HCT116 (cell line): ENCODE measurements at regions not wholly inside any gene's neighbourhood (a gene's known extent, or its start where the extent isn't known, plus 50 kb on each side); places are given as distances from the start of the nearest gene placed in this dataset.

ENCODE experiments used
- ATAC-seq: fragments of 200-7000 bp; cut with Tn5 transposase; 2 replicates; pipeline ENCODE4 v1.9.1; 2020; ENCODE audit warnings: mild to moderate bottlenecking, moderate library complexity
- BruUV-seq: library from RNA; stranded (reverse); fragments of 400-500 nt; replicated peaks from 2 replicates; lab custom pipeline; 2021; lab: Mats Ljungman, UMichigan
- CTCF ChIA-PET: fragments of 300-600 bp; sonication (Branson Sonifier 250); formaldehyde crosslinking; loops from one replicate; lab custom pipeline; 2021; ENCODE audit warnings: antibody characterized with exemption; lab: Charles Lee
- POLR2A ChIA-PET: fragments of 300-600, 350-600 bp; sonication (Branson Sonifier 250); formaldehyde crosslinking; loops from one replicate; lab custom pipeline; 2021; ENCODE audit warnings: antibody characterized with exemption; lab: Charles Lee
- RAD21 ChIA-PET, 2 experiments: fragments of 300-600 bp; sonication (Branson Sonifier 250); formaldehyde crosslinking; loops; one replicate each; lab custom pipeline; 2023; ENCODE audit warnings: low total read pairs in 2 of 2; ENCODE audit not compliant: uncharacterized antibody in 2 of 2, unreplicated experiment in 2 of 2, low non-redundant PET in 1 of 2; lab: Charles Lee
- DNase-seq: peaks from one replicate; pipeline ENCODE4 v3.0.0-alpha.2; 2010; ENCODE audit warnings: low read depth, low spot score
- H2AFZ ChIP-seq: fragments of 200-600 bp; shearing (Covaris generic), sonication (generic); 2 replicates; pipeline ENCODE4 v1.6.1; 2017; ENCODE audit warnings: low read depth, mixed run types, mixed read lengths, antibody characterized with exemption, low read length; ENCODE audit not compliant: poor library complexity, severe bottlenecking
- H3K27ac ChIP-seq: 2 replicates; pipeline ENCODE4 v1.5.1; 2012; ENCODE audit warnings: low read depth, low read length
- H3K27me3 ChIP-seq: fragments of 200-600 bp; sonication (generic); 2 replicates; pipeline ENCODE4 v1.6.1; 2016; ENCODE audit warnings: mixed run types, low read length, mixed read lengths; ENCODE audit not compliant: insufficient read depth
- H3K36me3 ChIP-seq, 2 experiments: fragments of 200-500 bp in 1 of 2; fragments of 200-600 bp in 1 of 2; sonication (Bioruptor generic) in 1 of 2; sonication (generic) in 1 of 2; 2 replicates each; pipeline versions ENCODE4 v1.5.1 to v1.6.1; 2014 to 2016; ENCODE audit warnings: low read length in 2 of 2, inconsistent platforms in 1 of 2, mixed read lengths in 1 of 2, mixed run types in 1 of 2; ENCODE audit not compliant: insufficient read depth in 2 of 2, control insufficient read depth in 1 of 2
- H3K4me1 ChIP-seq, 2 experiments: fragments of 200-600 bp in 1 of 2; sonication (generic) in 1 of 2; 2 replicates each; pipeline versions ENCODE4 v1.5.1 to v1.6.1; 2012 to 2017; ENCODE audit warnings: low read length in 2 of 2, inconsistent platforms in 1 of 2, mild to moderate bottlenecking in 1 of 2, mixed read lengths in 1 of 2, mixed run types in 1 of 2, moderate library complexity in 1 of 2; ENCODE audit not compliant: insufficient read depth in 2 of 2, control insufficient read depth in 1 of 2
- H3K4me2 ChIP-seq: fragments of 200-600 bp; sonication (generic); 2 replicates; pipeline ENCODE4 v1.6.1; 2017; ENCODE audit warnings: mixed run types, low read length, mixed read lengths
- H3K4me3 ChIP-seq, 2 experiments: fragments of 200-600 bp in 1 of 2; sonication (generic) in 1 of 2; replicated peaks in 1 of 2; 2 replicates each; pipeline ENCODE4 v1.5.1; 2011 to 2016; ENCODE audit warnings: low read length in 2 of 2, control low read depth in 1 of 2, low read depth in 1 of 2, mild to moderate bottlenecking in 1 of 2, mixed read lengths in 1 of 2, mixed run types in 1 of 2
- H3K79me2 ChIP-seq: fragments of 200-600 bp; sonication (generic); 2 replicates; pipeline ENCODE4 v1.6.1; 2017; ENCODE audit warnings: mild to moderate bottlenecking, mixed run types, low read length, moderate library complexity, mixed read lengths; ENCODE audit not compliant: insufficient read depth
- H3K9ac ChIP-seq: fragments of 200-600 bp; sonication (generic); 2 replicates; pipeline ENCODE4 v1.6.1; 2016; ENCODE audit warnings: low read length, mixed read lengths
- H3K9me2 ChIP-seq: fragments of 200-600 bp; sonication (generic), shearing (Covaris generic); 2 replicates; pipeline ENCODE4 v1.6.1; 2017; ENCODE audit warnings: mixed run types, mild to moderate bottlenecking, moderate library complexity; ENCODE audit not compliant: insufficient read depth
- H3K9me3 ChIP-seq, 2 experiments: fragments of 200-500 bp in 1 of 2; fragments of 200-600 bp in 1 of 2; sonication (Bioruptor generic) in 1 of 2; sonication (generic) in 1 of 2; 2 replicates each; pipeline ENCODE4 v1.6.1; 2014 to 2017; ENCODE audit warnings: low read length in 2 of 2, mixed read lengths in 2 of 2, inconsistent platforms in 1 of 2, low read depth in 1 of 2, mild to moderate bottlenecking in 1 of 2, mixed run types in 1 of 2, moderate library complexity in 1 of 2; ENCODE audit not compliant: control insufficient read depth in 1 of 2, insufficient read depth in 1 of 2
- H4K20me1 ChIP-seq: fragments of 200-600 bp; sonication (generic), shearing (Covaris generic); 2 replicates; pipeline ENCODE4 v1.6.1; 2017; ENCODE audit warnings: mixed run types, mild to moderate bottlenecking, moderate library complexity; ENCODE audit not compliant: insufficient read depth
- CEBPB ChIP-seq: IDR thresholded peaks from 2 replicates; pipeline ENCODE4 v1.6.1; 2012; ENCODE audit warnings: low read depth
- ELF1 ChIP-seq: IDR thresholded peaks from 2 replicates; pipeline ENCODE4 v1.6.1; 2012; ENCODE audit warnings: low read depth, borderline replicate concordance
- MAX ChIP-seq: IDR thresholded peaks from 2 replicates; pipeline ENCODE4 v1.6.1; 2012
- POLR2A ChIP-seq: IDR thresholded peaks from 2 replicates; pipeline ENCODE4 v1.7.0; 2011; ENCODE audit warnings: borderline replicate concordance; ENCODE audit not compliant: insufficient read depth, insufficient read length; ENCODE audit errors: extremely low read depth
- REST ChIP-seq: IDR thresholded peaks from 2 replicates; pipeline ENCODE4 v1.6.1; 2012; ENCODE audit warnings: low read depth
- SIN3A ChIP-seq: IDR thresholded peaks from 2 replicates; pipeline ENCODE4 v1.6.1; 2012; ENCODE audit warnings: low read depth
- ZFX ChIP-seq: fragments of 450-650 bp; IDR thresholded peaks from 2 replicates; pipeline ENCODE4 v1.6.1; 2017
- intact Hi-C: fragments of 100-400 bp; cut with micrococcal nuclease; formaldehyde crosslinking; loops from 2 replicates; pipeline ENCODE4 v1.10.0; 2022

GRCh38 chr10:120355425-120355824 lies 101.6 kb upstream of the PLPP4 start:
- H3K27me3 ChIP-seq = 0 out of 2 replicates have a peak, but pooled peaks cover 6% of the 10 kb centered on the region
- RAD21 ChIA-PET = no interaction called here
- no peaks in the 10 kb centered on the region for H4K20me1 ChIP-seq
- H3K4me3 ChIP-seq = no peak overlapping the region
- ATAC-seq (no peak), DNase-seq (no peak)
- no peak overlapping the region for H3K27ac ChIP-seq
- H2AFZ ChIP-seq = no peak overlapping the region
- H3K4me2 ChIP-seq = no peak overlapping the region
- CTCF ChIA-PET = no interaction called here
- BruUV-seq = no TSS peak
- no peaks in the 10 kb centered on the region for H3K9me2 ChIP-seq
- no peaks in the 10 kb centered on the region for H3K4me1 ChIP-seq
- H3K9ac ChIP-seq = no peak overlapping the region
- POLR2A ChIA-PET = no interaction called here
- no peaks in the 10 kb centered on the region for H3K36me3 ChIP-seq
- no peaks in the 10 kb centered on the region for H3K79me2 ChIP-seq
- intact Hi-C loops = no loop called here
- no peak for TF ChIP-seq MAX
- no peak for TF ChIP-seq ZFX
- H3K9me3 ChIP-seq = no peaks in the 10 kb centered on the region

- RAD21 ChIA-PET = no interaction called here
These were observed 96.5 kb upstream of the PLPP4 start for GRCh38 chr10:120360571-120360970.

More at GRCh38 chr10:120360571-120360970, 96.5 kb upstream of the PLPP4 start:
- CTCF ChIA-PET = no interaction called here
- Histone ChIP-seq H2AFZ (no peak overlapping the region), H3K4me3 (no peak overlapping the region), H3K9ac (no peak overlapping the region), H3K9me3 (no peaks in the 10 kb centered on the region), H3K36me3 (no peaks in the 10 kb centered on the region), H3K4me1 (no peaks in the 10 kb centered on the region), H3K27me3 (peaks cover 7% of the 10 kb centered on the region; the same call in 1 of the 2 replicates), H3K9me2 (no peaks in the 10 kb centered on the region), H3K79me2 (no peaks in the 10 kb centered on the region), H4K20me1 (no peaks in the 10 kb centered on the region), H3K27ac (no peak overlapping the region), H3K4me2 (no peak overlapping the region)
- DNase-seq = no peak
- BruUV-seq = no TSS peak
- no peak for TF ChIP-seq ELF1
- no peak for TF ChIP-seq MAX
- no peak for TF ChIP-seq CEBPB
- TF ChIP-seq REST = no peak
- TF ChIP-seq SIN3A = no peak
- TF ChIP-seq POLR2A = no peak
- TF ChIP-seq ZFX = no peak
- intact Hi-C loops = no loop called here
- ATAC-seq = no peak
- POLR2A ChIA-PET = no interaction called here
